H9 (cell line): ENCODE measurements at regions not wholly inside any gene's neighbourhood (a gene's known extent, or its start where the extent isn't known, plus 50 kb on each side); places are given as distances from the start of the nearest gene placed in this dataset.

Experiments
- DNase-seq: peaks from one replicate; pipeline ENCODE4 v3.0.0-alpha.2; 2017
- H2AFZ ChIP-seq: one replicate; pipeline ENCODE4 v1.6.1; 2013; ENCODE audit warnings: mild to moderate bottlenecking, low read length, control low read depth, moderate library complexity
- H2AK5ac ChIP-seq: 2 replicates; pipeline ENCODE4 v1.6.1; 2013; ENCODE audit warnings: low read length, control low read depth, mixed read lengths; ENCODE audit not compliant: insufficient read length
- H2BK120ac ChIP-seq: one replicate; pipeline ENCODE4 v1.6.1; 2013; ENCODE audit warnings: low read depth, mild to moderate bottlenecking, low read length, control low read depth, inconsistent platforms; ENCODE audit not compliant: poor library complexity, severe bottlenecking
- H2BK12ac ChIP-seq: 2 replicates; pipeline ENCODE4 v1.6.1; 2013; ENCODE audit warnings: low read length, control low read depth, mixed read lengths, low read depth; ENCODE audit not compliant: insufficient read length
- H2BK15ac ChIP-seq: 2 replicates; pipeline ENCODE4 v1.6.1; 2013; ENCODE audit warnings: low read depth, low read length, control low read depth
- H2BK20ac ChIP-seq: one replicate; pipeline ENCODE4 v1.6.1; 2013; ENCODE audit warnings: low read depth, mild to moderate bottlenecking, low read length, control low read depth, inconsistent platforms; ENCODE audit not compliant: poor library complexity, severe bottlenecking
- H2BK5ac ChIP-seq: 2 replicates; pipeline ENCODE4 v1.6.1; 2013; ENCODE audit warnings: low read length, control low read depth, mixed read lengths; ENCODE audit not compliant: insufficient read length
- H3K14ac ChIP-seq: 2 replicates; pipeline ENCODE4 v1.6.1; 2013; ENCODE audit warnings: low read length, control low read depth; ENCODE audit not compliant: insufficient read depth
- H3K18ac ChIP-seq: 2 replicates; pipeline ENCODE4 v1.6.1; 2013; ENCODE audit warnings: low read depth, mild to moderate bottlenecking, mixed read lengths, low read length, control low read depth; ENCODE audit not compliant: insufficient read length
- H3K23ac ChIP-seq: 2 replicates; pipeline ENCODE4 v1.6.1; 2013; ENCODE audit warnings: low read length, control low read depth, mixed read lengths, low read depth; ENCODE audit not compliant: insufficient read length
- H3K23me2 ChIP-seq: 2 replicates; pipeline ENCODE4 v1.6.1; 2013; ENCODE audit warnings: low read depth, mild to moderate bottlenecking, mixed read lengths, low read length, control low read depth; ENCODE audit not compliant: insufficient read length, poor library complexity, severe bottlenecking
- H3K27ac ChIP-seq: 2 replicates; pipeline ENCODE4 v1.5.1; 2013; ENCODE audit warnings: low read length, control low read depth, mixed read lengths, low read depth; ENCODE audit not compliant: insufficient read length
- H3K27me3 ChIP-seq: 2 replicates; pipeline ENCODE4 v1.6.1; 2013; ENCODE audit warnings: low read length, control low read depth, inconsistent platforms; ENCODE audit not compliant: insufficient read depth
- H3K4ac ChIP-seq: 2 replicates; pipeline ENCODE4 v1.6.1; 2013; ENCODE audit warnings: low read depth, mild to moderate bottlenecking, control low read depth, inconsistent platforms, low read length, moderate library complexity
- H3K4me1 ChIP-seq: 2 replicates; pipeline ENCODE4 v1.6.1; 2013; ENCODE audit warnings: low read length, control low read depth, inconsistent platforms; ENCODE audit not compliant: insufficient read depth
- H3K4me2 ChIP-seq: 2 replicates; pipeline ENCODE4 v1.6.1; 2013; ENCODE audit warnings: low read length, control low read depth, mixed read lengths; ENCODE audit not compliant: insufficient read length, insufficient read depth
- H3K56ac ChIP-seq: 2 replicates; pipeline ENCODE4 v1.6.1; 2013; ENCODE audit warnings: low read depth, mild to moderate bottlenecking, mixed read lengths, low read length, control low read depth; ENCODE audit not compliant: insufficient read length
- H3K79me1 ChIP-seq: 2 replicates; pipeline ENCODE4 v1.6.1; 2013; ENCODE audit warnings: low read depth, mild to moderate bottlenecking, moderate library complexity, low read length, control low read depth, inconsistent platforms; ENCODE audit not compliant: insufficient read depth, poor library complexity, severe bottlenecking
- H3K79me2 ChIP-seq: 2 replicates; pipeline ENCODE4 v1.6.1; 2013; ENCODE audit warnings: low read length, control low read depth, inconsistent platforms; ENCODE audit not compliant: insufficient read depth
- H3K9ac ChIP-seq: 2 replicates; pipeline ENCODE4 v1.6.1; 2013; ENCODE audit warnings: low read length, control low read depth, mixed read lengths; ENCODE audit not compliant: insufficient read length; ENCODE audit errors: extremely low read depth
- H3K9me3 ChIP-seq: one replicate; pipeline ENCODE4 v1.6.1; 2013; ENCODE audit warnings: low read depth, low read length, inconsistent platforms; ENCODE audit not compliant: control insufficient read depth
- H3T11ph ChIP-seq: one replicate; pipeline ENCODE4 v1.6.1; 2013; ENCODE audit warnings: mild to moderate bottlenecking, low read length, control low read depth, inconsistent platforms
- H4K20me1 ChIP-seq: one replicate; pipeline ENCODE4 v1.6.1; 2013; ENCODE audit not compliant: control insufficient read depth, insufficient read length, insufficient read depth
- H4K5ac ChIP-seq: 2 replicates; pipeline ENCODE4 v1.6.1; 2013; ENCODE audit warnings: low read depth, mild to moderate bottlenecking, mixed read lengths, low read length, control low read depth; ENCODE audit not compliant: insufficient read length
- H4K8ac ChIP-seq: replicated peaks from 2 replicates; pipeline ENCODE4 v1.6.1; 2013; ENCODE audit warnings: low read length, control low read depth, mixed read lengths, low read depth; ENCODE audit not compliant: insufficient read length
- H4K91ac ChIP-seq: 2 replicates; pipeline ENCODE4 v1.6.1; 2013; ENCODE audit warnings: low read depth, mild to moderate bottlenecking, moderate library complexity, mixed read lengths, low read length, control low read depth; ENCODE audit not compliant: insufficient read length
- H3K27ac Mint-ChIP-seq, 3 experiments: 2 replicates in 2 of 3; 3 replicates in 1 of 3; pipeline ENCODE4 v1.8.0; 2020 to 2021; ENCODE audit warnings: mixed read lengths in 3 of 3, mild to moderate bottlenecking in 1 of 3, moderate library complexity in 1 of 3
- H3K27me3 Mint-ChIP-seq: 2 replicates; pipeline ENCODE4 v1.8.0; 2021; ENCODE audit warnings: low read depth, mild to moderate bottlenecking, moderate library complexity, mixed read lengths
- H3K36me3 Mint-ChIP-seq, 3 experiments: 2 replicates in 2 of 3; 3 replicates in 1 of 3; pipeline ENCODE4 v1.8.0; 2020 to 2021; ENCODE audit warnings: low read depth in 3 of 3, mixed read lengths in 3 of 3; ENCODE audit not compliant: insufficient read depth in 1 of 3
- H3K4me1 Mint-ChIP-seq, 2 experiments: 2 replicates each; pipeline ENCODE4 v1.8.0; 2020; ENCODE audit warnings: mixed read lengths in 2 of 2
- H3K4me3 Mint-ChIP-seq, 2 experiments: 2 replicates in 1 of 2; 3 replicates in 1 of 2; pipeline ENCODE4 v1.8.0; 2020 to 2021; ENCODE audit warnings: mild to moderate bottlenecking in 2 of 2, mixed read lengths in 2 of 2, moderate library complexity in 1 of 2
- H3K9me3 Mint-ChIP-seq, 2 experiments: 2 replicates in 1 of 2; 3 replicates in 1 of 2; pipeline ENCODE4 v1.8.0; 2020; ENCODE audit warnings: mild to moderate bottlenecking in 2 of 2, mixed read lengths in 2 of 2, moderate library complexity in 1 of 2
- TF ChIP-seq, protein P1 (sequence below): fragments of 200-600 bp; sonication (generic); conservative IDR thresholded peaks from 3 replicates; pipeline ENCODE4 v1.8.0; 2021; ENCODE audit warnings: antibody characterized with exemption, mild to moderate bottlenecking

DNA sequence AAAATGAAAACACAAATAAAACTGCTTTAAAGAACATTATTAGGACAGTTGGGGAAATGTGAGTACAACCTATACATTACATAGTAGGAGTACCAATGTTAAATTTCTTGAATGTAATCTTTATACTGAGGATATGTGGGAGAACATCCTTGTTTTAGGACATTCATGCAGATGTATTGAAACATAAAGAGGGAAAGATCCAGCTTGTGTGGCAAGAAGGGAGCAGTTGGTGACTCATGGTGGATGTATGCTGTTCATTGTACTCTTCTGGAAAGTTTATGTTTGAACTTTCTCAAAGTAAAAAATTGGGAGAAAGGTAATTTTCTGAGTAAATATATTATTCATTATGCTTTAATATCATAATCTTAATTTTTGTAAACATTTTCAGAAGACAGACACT, 132.1 kb upstream of the DLGAP1 start:
- H3K4me3 Mint-ChIP-seq: no peak overlapping the region
- no peak overlapping the region for H3K27ac ChIP-seq
- H3K79me1 ChIP-seq: no peaks in the 10 kb centered on the region
- H2BK5ac ChIP-seq: no peak overlapping the region
- no peak overlapping the region for H3K4ac ChIP-seq
- H4K5ac ChIP-seq: no peak overlapping the region
- H3K18ac ChIP-seq: no peak overlapping the region
- no peaks in the 10 kb centered on the region for H3K27me3 ChIP-seq
- H2AK5ac ChIP-seq: no peak overlapping the region
- H3K23me2 ChIP-seq: no peaks in the 10 kb centered on the region
- no peaks in the 10 kb centered on the region for H3K79me2 ChIP-seq
- peaks cover 3 to 10% of the 10 kb centered on the region in 2 experiments for H3K4me1 Mint-ChIP-seq
- no peak overlapping the region for H4K8ac ChIP-seq
- H3K9me3 Mint-ChIP-seq: peaks cover 0 to 3% of the 10 kb centered on the region in 2 experiments; a peak in 3 of 5 replicates
- H3K36me3 Mint-ChIP-seq: no peaks in the 10 kb centered on the region
- H3T11ph ChIP-seq: no peak overlapping the region
- no peak overlapping the region for H3K23ac ChIP-seq
- H2BK15ac ChIP-seq: no peak overlapping the region
- H3K4me2 ChIP-seq: no peak overlapping the region
- no peak overlapping the region for H3K14ac ChIP-seq
- H3K56ac ChIP-seq: no peak overlapping the region
- H3K9me3 ChIP-seq: no peaks in the 10 kb centered on the region
- H2AFZ ChIP-seq: no peak overlapping the region
- H2BK120ac ChIP-seq: no peak overlapping the region
- no peaks in the 10 kb centered on the region for H3K27me3 Mint-ChIP-seq
- TF ChIP-seq, protein P1, sequence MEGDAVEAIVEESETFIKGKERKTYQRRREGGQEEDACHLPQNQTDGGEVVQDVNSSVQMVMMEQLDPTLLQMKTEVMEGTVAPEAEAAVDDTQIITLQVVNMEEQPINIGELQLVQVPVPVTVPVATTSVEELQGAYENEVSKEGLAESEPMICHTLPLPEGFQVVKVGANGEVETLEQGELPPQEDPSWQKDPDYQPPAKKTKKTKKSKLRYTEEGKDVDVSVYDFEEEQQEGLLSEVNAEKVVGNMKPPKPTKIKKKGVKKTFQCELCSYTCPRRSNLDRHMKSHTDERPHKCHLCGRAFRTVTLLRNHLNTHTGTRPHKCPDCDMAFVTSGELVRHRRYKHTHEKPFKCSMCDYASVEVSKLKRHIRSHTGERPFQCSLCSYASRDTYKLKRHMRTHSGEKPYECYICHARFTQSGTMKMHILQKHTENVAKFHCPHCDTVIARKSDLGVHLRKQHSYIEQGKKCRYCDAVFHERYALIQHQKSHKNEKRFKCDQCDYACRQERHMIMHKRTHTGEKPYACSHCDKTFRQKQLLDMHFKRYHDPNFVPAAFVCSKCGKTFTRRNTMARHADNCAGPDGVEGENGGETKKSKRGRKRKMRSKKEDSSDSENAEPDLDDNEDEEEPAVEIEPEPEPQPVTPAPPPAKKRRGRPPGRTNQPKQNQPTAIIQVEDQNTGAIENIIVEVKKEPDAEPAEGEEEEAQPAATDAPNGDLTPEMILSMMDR: no peak
- no peak overlapping the region for H2BK12ac ChIP-seq
- DNase-seq: no peak
- no peak overlapping the region for H3K27ac Mint-ChIP-seq
- H3K4me1 ChIP-seq: no peaks in the 10 kb centered on the region
- H4K20me1 ChIP-seq: no peaks in the 10 kb centered on the region
- H4K91ac ChIP-seq: no peak overlapping the region
- no peak overlapping the region for H2BK20ac ChIP-seq
- no peak overlapping the region for H3K9ac ChIP-seq
